ENCODE measurements at regions not wholly inside any gene's neighbourhood (a gene's known extent, or its start where the extent isn't known, plus 50 kb on each side); places are given as distances from the start of the nearest gene placed in this dataset.

DNA sequence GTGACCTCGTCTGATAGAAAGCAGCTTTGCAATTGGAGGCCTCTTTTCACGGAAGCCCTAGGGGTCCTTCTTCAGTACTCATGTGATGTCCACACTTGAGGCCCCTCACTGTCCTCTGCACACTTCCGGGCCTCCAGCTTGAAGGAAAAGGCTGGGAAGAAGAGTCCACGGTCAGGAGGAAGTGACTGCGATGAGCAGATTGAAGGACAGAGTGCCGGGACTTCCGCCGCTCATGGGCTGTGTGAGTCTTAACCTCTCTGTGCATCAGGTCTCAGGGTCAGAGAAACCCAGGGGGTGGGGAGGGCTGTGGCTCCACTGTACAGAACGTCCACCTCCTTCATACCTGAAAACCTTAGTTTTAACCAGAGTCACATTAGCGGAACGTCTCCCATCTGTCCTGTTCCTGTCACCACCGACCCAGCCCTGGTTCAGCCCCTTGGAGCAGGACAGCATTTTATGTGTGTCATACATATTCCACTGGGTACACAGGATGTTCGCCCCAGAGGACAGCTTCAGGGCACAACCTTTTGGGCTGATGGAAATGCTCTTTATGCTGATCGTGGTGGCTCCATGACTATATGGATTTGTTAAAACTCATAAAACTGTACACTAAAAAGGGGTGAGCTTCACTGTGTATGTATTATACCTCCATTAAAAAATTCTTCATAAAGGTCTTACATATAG lies 51.0 kb upstream of the SORCS2 start:
- TF ChIP-seq, protein P1, sequence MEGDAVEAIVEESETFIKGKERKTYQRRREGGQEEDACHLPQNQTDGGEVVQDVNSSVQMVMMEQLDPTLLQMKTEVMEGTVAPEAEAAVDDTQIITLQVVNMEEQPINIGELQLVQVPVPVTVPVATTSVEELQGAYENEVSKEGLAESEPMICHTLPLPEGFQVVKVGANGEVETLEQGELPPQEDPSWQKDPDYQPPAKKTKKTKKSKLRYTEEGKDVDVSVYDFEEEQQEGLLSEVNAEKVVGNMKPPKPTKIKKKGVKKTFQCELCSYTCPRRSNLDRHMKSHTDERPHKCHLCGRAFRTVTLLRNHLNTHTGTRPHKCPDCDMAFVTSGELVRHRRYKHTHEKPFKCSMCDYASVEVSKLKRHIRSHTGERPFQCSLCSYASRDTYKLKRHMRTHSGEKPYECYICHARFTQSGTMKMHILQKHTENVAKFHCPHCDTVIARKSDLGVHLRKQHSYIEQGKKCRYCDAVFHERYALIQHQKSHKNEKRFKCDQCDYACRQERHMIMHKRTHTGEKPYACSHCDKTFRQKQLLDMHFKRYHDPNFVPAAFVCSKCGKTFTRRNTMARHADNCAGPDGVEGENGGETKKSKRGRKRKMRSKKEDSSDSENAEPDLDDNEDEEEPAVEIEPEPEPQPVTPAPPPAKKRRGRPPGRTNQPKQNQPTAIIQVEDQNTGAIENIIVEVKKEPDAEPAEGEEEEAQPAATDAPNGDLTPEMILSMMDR (IDR thresholded peaks at IDR 0.05; ENCODE audit: low read length, missing control alignments) = no peak
- no peak overlapping the region for H3K4me3 ChIP-seq (replicated peaks; ENCODE audit: low read depth, low read length)
- DNase-seq (ENCODE audit: low read depth) = no peak

DNA sequence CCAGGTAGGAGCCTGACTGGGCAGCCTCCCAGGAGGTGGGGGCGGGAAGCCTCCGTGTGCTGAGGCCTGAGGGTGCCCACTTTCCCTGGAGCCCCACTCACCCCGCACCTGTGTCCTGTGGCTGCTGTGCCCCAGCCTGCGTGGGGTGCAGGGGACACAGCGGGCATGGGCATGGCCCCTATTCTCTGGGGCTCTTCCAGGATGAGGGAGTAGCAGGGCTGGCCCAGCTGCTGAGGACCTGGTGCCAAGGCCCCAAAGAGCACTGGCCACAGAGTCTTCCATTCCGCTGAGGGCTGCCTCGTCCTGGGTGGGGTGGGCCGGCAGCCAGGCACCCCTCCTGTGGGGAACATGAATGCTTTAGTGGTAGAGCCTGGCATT lies 51.7 kb upstream of the SORCS2 start:
- H3K4me3 ChIP-seq (replicated peaks; ENCODE audit: low read depth, low read length) = no peak overlapping the region
- no peak for DNase-seq (ENCODE audit: low read depth)
- TF ChIP-seq, protein P1 (IDR thresholded peaks at IDR 0.05; ENCODE audit: low read length, missing control alignments) = no peak

DNA sequence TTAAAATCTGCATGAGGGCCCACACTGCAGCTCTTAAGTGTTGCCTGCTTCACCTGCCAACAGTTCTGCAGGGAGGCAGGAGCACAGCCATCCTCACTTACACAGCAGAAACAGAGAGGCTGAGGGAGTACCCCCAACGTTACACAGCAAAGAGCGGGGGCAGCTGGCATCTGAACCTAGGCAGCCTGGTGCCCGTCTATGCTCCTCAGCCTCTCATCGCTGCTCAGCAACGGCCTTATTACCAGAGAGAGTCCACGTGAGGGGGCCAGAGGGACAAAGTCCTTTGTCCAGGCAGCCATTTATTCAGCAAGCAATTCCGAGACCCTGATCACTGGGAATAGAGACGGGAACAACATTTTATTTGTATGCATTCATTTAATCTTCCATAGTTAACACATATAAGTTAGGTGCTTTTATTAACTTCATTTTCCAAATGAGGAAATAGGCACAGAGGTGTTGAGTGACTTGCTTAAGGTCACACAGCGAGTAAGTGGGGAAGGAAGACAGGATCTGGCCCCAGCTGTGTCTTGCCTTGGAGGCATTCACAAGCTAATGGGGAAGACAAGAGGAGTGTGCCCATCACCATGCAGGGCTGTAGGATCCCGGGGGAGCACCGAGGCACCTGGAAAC lies 52.2 kb upstream of the SORCS2 start:
- TF ChIP-seq, protein P1 (IDR thresholded peaks at IDR 0.05; ENCODE audit: low read length, missing control alignments) = no peak
- DNase-seq (ENCODE audit: low read depth) = no peak
- H3K4me3 ChIP-seq (replicated peaks; ENCODE audit: low read depth, low read length) = no peak overlapping the region

DNA sequence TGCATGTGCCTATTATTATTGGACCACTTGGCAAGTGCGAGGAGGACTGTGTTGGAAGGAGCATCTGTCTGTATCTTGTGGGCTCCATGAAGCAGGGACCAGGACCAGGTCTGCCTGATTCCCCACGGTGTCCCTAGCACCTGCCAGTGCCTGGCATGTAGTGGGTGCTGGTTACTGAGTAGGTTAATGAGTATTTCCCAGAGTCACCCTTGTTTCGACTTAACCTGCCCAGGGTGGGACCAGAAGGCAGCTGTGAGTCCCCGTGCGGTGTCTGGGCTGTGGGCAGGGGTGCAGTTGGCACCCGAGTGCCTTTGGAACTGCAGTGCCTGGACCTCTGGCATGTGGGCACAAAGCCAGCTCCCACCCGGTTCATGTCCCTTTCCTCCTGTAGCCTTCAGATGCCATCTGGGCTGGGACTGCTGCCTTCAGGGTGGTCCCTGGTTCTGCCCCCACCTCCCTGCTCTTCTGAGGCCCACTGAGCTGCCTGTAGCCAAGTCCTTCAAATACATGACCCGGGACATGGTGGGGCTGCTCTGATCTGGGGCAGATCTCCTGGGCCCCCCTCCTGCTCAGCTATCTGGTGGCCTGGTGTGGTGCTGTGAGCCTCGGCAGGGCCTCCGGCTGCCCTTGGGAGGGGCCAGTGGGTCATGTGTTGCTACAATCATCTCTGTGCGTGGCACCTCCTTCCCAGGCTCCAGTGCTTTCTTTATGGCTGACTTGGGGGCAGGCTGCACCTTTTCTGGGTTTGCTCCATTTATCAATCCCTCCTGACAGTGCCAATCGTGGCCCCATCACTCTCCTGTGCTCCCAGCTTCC lies 53.0 kb upstream of the SORCS2 start:
- no peak for DNase-seq (ENCODE audit: low read depth)
- TF ChIP-seq, protein P1 (IDR thresholded peaks at IDR 0.05; ENCODE audit: low read length, missing control alignments) = no peak

DNA sequence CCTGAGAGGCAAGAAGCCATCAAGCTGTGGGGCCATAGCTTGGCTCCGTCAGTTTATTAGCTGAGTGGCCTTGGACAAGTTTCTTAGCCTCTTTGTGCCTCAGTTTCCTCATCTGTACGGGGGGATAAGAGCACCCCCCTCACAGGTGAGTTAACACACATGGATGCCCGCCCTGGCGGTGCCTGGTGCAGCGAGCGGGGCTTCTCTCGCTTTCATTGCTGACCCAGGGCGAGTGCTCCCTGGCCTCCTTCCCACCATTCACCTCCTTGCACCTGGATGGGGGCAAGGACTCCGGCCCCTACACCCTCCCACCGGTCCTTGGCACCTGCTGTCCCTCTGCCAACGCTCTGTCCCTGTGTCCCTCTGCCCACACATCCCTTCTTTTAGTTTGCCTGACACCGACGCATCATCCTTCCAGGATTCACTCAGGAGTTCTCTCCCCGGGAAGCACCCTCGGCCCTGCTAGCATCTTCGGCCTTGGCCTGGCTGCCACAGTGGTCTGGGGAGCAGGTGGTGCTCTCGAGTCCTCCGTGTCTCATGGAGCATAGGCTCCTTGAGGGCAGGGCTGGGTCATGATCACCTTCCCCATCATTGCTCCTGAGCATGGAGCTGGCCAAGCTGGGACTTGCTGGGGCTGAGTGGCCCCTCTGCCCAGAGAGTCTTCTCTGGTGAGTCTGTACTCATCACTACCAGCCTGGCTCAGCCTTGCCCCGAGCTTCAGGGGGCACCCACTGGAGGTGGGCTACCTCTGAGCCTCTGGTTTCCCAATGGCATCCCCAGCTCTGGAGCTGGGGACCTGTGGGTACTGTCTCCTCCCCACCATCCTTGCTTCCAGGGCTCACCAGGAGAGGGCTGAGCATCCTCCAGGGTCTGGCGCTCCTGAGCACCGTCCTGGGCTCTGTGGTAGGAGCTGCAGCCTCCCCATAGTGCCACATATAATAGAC lies 53.8 kb upstream of the SORCS2 start:
- DNase-seq (ENCODE audit: low read depth) = no peak
- H3K4me3 ChIP-seq (replicated peaks; ENCODE audit: low read depth, low read length) = no peak overlapping the region
- TF ChIP-seq, protein P1 (IDR thresholded peaks at IDR 0.05; ENCODE audit: low read length, missing control alignments) = no peak

More for the DNA sequence above, 53.0 kb upstream of the SORCS2 start:
- no peak overlapping the region for H3K4me3 ChIP-seq (replicated peaks; ENCODE audit: low read depth, low read length)
